ENCODE measurements at regions not wholly inside any gene's neighbourhood (a gene's known extent, or its start where the extent isn't known, plus 50 kb on each side); places are given as distances from the start of the nearest gene placed in this dataset.
"Not testable (repeated sequence)": the region's sequence is repeated elsewhere in the genome, so short reads cannot be mapped to it uniquely, and the experiment has no call there.

- TF ChIP-seq POLR2A, CTCF (IDR thresholded peaks at IDR 0.05): not testable (repeated sequence)
Observed at GRCh38 chr5:124609685-124610084, 136.8 kb downstream of the ZNF608 start.

Measured in thyroid gland (tissue), 4 donors.